ENCODE measurements at regions not wholly inside any gene's neighbourhood (a gene's known extent, or its start where the extent isn't known, plus 50 kb on each side); places are given as distances from the start of the nearest gene placed in this dataset.

DNA sequence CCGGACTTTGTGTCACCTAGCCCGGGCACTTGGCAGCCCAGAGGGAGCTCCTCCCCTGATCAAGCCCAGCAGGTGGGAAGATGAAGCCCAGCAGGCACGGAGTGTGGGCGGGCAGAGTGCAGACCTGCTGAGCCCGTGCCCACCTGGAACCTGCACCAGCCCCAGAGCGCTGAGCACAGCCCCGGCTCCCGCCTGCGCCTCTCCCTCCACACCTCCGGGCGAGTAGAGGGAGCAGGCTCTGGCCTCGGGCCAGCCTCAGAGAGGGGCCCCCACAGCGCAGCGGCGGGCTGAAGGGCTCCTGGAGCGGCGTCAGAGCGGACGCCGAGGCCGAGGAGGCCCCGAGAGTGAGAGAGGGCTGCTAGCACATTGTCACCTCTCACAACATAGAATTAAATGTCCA is 257.7 kb downstream of the VGLL3 start:
- no peak for TF ChIP-seq EZH2 (IDR thresholded peaks at IDR 0.05; ENCODE audit: borderline replicate concordance, insufficient read depth, low read depth, low read length, poor library complexity, severe bottlenecking)
- TF ChIP-seq, protein P1, sequence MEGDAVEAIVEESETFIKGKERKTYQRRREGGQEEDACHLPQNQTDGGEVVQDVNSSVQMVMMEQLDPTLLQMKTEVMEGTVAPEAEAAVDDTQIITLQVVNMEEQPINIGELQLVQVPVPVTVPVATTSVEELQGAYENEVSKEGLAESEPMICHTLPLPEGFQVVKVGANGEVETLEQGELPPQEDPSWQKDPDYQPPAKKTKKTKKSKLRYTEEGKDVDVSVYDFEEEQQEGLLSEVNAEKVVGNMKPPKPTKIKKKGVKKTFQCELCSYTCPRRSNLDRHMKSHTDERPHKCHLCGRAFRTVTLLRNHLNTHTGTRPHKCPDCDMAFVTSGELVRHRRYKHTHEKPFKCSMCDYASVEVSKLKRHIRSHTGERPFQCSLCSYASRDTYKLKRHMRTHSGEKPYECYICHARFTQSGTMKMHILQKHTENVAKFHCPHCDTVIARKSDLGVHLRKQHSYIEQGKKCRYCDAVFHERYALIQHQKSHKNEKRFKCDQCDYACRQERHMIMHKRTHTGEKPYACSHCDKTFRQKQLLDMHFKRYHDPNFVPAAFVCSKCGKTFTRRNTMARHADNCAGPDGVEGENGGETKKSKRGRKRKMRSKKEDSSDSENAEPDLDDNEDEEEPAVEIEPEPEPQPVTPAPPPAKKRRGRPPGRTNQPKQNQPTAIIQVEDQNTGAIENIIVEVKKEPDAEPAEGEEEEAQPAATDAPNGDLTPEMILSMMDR (IDR thresholded peaks at IDR 0.05): no peak
